Dedifferentiated amniotic fluid mesenchymal stem cell (primary cell): ENCODE measurements at regions not wholly inside any gene's neighbourhood (a gene's known extent, or its start where the extent isn't known, plus 50 kb on each side); places are given as distances from the start of the nearest gene placed in this dataset.

Experiments
- DNase-seq: peaks from one replicate; pipeline ENCODE4 v3.0.0-alpha.2; 2016; ENCODE audit errors: extremely low spot score

DNA sequence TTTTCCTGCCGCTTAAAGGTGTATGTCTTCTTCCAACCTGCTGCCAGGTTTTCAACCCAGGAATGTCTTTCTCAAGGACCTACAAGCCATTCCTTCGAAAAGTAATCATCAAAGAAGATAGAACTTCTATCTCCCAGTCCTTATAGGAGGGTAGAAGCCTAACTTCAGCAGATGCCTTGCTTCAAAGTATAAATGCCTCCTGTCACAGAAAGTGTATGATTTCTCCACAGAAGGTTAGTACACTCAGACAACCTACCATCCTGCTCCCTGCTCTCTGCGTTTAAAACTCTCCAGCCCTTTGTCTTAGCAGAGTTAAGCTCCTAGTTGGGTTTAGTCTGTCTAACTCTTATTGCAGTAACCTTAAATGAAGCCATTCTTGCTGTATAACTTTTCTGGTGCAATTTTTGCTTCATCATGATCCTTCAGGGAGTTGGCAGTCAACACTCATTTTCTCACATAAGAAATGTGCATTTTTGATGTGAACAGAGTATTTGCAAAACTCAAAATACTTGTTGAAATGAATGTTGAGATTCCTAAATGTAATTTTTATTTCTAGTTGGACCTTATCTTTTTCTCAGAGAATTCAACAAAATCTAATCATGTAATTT is 737.5 kb downstream of the LIG4 start:
- no peak for DNase-seq

DNA sequence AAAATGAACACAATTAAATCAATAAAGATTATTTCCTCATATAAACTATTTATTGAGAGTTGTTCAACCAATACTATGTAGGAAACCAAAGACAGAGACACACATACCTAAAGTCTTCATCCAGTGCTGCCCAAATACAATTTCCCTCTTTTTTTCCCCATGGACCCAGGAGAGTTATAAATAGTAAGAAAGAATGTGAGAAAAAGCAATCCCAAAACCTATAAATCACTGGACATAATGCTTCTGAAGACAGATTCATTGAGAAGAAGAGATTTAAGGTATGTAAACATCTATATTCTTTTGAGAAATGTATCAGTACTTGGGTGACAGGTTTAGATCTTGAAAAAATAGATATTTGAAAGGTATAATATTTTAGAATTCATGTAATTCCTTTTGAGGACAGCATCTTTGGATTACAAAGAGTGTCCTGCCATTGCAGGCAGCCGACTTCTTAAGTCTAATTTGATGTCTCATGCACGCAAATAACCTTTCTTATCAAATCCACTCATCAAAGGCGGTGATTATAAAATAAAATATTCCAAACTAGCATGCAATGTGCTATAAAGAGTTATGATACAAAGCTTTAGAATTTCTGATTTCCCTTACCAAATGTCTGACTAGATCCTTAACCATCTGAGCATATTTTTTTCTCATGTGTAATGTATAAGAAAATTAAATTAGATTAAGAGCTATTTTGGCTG is 739.4 kb downstream of the LIG4 start:
- no peak for DNase-seq

DNA sequence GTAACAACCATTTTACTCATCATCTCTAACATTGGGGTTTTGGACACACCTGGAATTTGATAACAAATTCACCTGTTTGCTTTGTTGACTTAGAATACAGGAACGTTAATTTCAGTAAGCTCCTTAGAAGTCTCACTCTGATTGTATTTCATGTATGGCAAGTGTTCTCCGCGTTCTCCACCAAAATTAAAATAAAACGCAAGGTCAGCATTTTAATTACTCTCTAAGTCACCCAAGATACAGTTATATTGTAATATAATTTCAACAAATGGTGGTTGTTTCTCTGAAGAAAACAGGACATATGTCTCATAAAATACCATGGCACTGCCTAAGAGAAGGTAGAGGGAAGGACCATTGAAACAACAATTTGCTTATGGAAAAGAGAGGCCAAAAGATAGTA is 742.1 kb downstream of the LIG4 start:
- DNase-seq, result no peak

DNA sequence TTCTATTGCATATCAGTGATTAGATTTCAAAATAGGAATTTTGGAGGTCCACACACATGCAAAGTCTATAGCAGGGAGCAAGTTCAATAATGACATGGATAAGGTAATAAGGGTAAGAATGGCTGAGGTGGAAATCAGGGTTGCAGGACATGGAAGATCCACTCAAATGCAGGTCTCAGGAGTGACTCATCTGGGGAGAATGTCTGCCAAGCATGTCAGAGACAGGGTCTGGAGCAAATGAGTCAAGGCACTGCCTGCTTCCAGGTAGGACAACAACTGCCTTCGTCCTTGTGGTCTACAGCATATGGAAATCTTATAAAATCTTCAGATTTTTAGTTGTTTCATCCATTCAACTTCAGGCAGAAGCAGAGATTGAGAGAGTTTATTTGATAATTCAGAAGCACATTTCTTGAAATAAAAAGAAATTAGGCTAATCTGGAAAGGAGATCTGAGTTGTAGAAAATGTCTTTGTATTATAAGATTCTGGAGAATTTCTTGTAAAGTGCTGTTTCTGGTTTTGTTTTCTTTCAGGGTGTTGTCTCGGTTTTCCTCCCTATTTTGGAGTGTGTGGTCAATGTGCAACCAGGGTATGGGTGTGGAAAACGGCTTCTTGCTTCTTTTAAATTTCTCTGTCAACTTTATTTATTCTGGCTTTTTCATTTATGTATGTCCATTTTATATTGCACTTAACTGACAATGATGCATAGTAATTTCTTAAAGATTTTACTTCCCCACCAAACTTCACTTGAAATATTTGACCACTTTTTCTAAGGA is 748.8 kb downstream of the LIG4 start:
- peak; percentile 16 for DNase-seq

DNA sequence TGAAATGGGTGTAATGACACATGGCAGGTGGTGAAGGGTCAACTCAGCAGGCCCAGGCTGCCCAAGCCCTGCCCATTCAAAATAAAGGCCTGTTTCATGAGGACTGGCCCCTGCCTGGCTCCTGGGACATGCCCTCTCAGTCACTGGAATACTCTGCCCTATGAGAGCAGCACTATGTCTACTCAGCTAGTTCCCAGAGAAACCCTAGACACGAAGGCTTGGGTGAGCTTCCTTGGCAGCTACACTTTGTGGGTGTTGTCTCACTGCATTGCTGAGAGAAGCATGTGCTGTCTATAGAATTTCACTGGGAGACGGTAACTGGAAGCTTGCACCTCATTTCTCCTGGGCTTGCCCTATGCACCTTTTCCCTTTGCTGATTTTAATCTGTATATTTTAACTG is 752.8 kb downstream of the LIG4 start:
- no peak for DNase-seq

DNA sequence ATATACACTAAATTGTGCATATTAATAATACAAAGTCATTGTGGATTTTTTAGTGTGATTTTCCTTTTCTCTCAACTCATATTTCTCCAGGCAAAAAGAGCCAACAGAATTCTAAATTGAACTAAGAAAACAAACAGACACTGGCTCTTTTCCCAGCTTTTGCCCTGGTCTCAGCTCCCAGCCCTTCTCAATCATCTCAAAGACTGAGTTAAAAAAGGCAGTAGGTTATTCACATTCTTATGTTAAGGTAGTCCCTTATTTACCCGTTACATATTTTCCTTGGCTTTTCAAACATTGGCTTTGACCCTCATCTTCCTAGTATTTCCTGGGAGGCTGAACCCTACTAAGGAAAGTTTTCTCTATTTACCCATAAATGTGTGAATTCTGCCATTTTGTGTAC is 753.6 kb downstream of the LIG4 start:
- peak; percentile 81 for DNase-seq

DNA sequence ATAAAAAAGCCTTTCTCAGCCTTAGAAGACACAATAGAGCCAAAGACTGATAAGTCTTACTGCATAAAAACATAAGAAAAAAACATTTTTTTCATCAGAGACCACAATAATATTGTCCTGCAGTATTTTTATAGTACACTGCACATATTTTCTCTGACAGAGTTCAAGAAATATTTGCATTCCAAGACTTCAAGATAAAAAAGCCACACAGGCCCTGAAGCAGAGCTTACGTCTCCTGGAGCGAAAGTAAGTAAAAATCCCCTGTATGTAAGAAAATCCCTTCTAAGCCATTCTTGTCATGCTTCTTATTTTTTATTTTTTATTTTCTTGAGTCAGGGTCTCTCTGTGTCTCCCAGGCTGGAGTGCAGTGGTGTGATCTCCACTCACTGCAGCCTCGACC is 755.9 kb downstream of the LIG4 start:
- DNase-seq, result peak; percentile 94

DNA sequence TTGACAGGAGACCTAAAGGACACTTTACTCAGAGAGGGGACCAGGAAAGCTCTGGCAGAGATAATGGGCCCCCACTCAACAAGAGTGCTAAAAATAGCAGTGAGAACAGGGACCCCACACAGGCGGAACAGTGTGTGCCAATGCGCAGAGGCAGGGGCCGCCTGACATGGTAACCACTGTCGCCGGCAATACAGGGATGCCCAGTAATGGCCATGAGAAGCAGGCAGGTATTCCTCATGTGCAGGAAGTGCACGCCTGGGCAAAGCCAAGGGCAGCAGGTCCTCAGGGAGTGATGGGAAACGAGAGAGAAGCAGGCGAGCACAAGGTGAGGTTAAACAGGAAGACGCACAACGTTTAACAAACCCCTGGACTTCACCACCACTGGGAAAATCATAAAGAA is 757.1 kb downstream of the LIG4 start:
- DNase-seq, result no peak

DNA sequence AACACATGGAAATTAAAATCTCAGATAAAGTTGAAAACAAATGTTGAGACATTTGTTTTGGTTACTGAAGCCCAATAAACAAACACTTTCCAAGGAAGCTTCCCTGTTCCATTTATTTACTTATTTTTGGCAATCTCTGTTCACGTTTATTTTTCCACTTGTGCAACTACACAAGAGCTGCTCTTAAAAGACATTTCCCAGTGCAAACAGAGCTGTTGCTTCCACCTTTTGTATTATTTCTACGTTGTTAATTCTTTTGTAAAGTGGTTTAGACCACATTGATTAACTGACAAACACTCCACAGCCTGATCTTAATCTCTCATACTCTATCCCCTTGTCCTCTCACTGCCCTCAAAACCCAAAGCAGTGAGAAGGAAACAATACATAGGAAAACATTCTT is 757.6 kb downstream of the LIG4 start:
- no peak for DNase-seq

DNA sequence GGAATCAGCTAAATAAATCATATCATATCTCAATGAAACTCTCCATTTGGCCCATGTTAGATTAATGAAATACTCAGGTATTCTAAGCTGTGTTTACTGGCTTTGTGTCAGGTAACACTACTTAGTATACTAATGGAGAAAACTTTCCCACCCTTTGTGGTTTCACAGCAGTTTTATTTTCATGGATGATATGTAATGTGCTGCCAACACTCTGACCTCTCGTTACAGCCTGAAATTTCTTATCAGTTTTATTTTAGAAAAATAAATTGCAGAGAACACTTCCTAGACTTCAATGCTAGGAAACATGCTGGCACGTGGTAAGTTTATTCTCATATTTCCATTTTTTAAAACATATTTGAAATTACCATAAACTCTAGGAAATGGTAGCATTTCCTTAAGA is 758.9 kb downstream of the LIG4 start:
- no peak for DNase-seq

DNA sequence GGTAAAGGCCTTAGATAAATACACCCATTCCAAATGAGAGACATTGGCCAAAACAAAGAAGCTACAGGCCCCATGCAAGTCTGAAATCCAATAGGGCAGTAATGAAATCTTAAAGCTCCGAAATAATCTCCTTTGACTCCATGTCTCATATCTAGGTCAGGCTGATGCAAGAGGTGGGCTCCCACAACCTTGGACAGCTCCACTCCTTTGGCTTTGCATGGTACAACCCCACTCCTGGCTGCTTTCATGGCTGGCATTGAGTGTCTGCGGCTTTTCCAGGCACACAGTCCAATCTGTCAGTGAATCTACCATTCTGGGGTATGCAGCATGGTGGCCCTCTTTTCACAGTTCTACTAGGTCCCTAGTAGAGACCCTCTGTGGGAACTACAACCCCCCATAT is 762.5 kb downstream of the LIG4 start:
- no peak for DNase-seq

DNA sequence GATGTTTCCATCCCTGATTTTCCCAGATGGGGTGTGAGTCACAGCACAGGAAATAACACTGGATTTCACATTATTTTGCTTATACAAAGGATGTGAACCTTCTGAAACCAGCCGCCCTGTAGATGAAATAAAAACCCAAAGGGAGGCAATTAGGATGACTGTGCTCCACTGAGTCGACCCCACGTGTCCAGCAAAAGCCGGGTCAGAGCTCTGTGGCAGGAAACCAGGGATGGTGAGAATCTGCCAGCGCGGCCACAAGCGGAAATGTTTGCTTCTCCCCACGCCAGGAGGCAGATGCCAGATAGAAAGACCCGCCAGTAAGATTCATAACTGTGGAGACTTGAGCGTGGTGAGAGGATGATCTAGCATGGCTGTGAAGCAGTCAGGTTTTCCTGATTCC is 764.4 kb downstream of the LIG4 start:
- peak; percentile 94 for DNase-seq

DNA sequence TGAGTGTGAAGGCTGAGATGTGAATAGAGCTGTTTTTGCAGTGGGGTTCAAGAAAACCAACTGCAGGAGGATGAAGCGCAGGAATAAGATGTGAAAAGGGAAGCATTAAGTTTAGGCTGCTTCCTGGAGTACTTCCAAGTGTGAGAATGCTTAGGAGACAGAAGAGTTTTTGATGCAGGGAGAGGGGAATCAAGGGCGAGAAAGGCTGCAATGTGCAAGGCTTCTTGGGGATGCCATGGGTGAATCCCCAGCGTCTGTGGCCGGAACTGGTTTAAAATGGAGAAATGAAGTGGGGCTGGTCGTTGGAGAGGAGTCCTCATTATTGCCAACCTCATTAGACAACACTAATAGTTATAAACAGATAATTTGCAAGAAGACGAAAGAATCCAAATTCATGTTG is 764.9 kb downstream of the LIG4 start:
- no peak for DNase-seq

DNA sequence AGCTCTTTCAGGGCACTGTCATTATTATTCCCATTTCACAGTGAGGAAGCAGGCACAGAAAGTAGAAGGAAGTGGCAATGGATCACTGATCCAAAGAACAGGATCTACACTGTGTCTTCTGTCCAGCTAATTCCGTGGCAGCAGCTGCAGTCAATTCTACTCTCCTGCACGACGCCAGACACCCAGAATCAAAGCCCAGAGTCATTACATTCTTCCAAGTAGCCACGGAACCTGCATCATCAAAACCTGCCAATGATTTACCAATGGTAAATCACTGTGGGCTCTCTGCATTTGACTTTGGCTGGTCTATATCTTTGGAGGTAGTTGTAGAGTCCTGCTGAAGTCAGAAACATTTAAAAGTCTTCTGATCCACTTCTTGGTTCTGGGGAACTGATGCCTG is 767.7 kb downstream of the LIG4 start:
- no peak for DNase-seq

DNA sequence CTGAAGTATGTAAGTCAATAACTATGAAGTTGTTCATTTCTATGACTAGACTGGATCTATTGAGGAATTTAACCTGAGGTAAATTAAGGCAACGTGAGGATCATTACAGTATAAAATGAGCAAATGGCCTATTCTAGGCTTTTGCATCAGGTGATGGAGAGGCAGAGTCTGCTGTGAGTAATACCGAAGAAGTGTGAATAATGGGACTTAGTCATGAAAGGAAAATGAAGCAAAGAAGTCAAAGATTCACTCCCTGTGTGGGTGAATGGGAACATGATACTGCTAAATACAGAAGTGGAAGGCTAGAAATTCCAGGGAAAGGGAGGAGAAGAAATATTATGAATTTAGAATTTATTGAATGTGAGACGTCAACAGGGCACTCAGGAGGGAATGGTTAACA is 774.1 kb downstream of the LIG4 start:
- DNase-seq, result peak; percentile 57

DNA sequence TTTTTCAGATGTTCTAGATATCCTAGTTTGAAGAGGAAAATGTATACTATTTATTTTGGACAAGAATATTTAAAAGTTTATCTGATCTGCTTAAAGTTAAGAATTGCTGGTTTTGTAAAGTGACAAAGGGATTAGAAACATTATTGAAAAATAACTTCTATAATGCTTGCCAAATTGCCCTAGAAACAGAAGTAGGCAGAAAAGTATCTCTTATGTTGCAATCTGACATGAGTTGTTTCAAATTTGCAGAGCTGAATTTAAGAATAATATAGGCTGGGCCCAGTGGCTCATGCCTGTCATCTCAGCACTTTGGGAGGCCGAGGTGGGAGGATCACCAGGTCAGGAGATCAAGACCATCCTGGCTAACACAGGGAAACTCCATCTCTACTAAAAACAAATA is 777.1 kb downstream of the LIG4 start:
- no peak for DNase-seq

DNA sequence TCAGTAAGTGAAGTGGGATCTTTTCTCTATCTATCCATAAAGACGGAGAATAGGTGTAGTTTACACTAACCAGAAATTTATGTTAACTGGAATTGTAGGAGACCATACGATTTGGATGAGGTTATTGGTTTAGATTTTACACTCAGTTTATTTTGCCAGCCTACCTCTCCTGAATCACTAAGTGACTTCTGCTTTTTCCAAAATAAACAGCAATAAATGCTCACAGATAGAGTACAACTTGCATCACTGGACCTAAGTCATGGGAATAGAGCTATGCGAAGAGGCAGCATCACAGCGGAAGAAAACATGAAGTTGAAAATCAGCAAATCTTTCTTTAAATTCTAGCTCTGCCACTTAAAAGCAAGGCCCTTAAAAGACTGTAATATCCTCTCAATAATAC is 781.0 kb downstream of the LIG4 start:
- DNase-seq, result no peak

DNA sequence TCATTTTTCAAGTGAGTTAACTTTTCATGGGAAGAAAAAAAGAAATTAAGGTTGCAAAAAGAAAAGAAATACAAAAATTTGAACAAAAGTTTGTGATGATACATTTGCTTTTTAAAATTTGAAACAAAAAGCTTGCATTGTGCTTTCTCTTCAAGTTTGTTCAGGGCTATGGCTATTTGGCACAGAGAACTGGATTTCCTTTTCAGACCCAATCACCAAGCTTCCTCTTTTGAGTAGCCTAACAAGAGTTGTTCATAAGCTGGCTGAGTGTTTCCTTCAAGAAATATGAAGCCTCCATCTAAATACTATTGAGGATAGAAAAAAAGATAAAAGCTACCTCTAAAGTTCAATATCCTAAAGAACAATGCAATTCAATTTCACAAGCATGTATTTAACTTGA is 787.8 kb downstream of the LIG4 start:
- DNase-seq, result no peak

DNA sequence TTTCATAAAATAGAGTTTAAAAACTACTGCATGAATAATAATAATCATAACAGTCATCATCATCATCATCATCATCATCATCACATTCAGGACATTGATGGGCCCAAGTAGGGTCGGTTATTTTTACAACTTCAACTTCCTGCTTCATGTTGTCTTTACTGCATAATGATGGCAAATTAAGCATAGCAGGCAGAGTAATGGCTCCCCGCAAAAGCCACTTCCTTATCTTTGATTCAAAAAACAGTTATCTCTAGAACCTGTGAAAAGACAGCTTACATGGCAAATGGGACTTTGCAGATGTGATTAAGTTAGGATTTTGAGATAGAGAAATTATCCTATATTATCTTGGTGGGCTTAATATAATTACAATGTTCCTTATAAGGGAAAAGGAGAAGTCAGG is 792.9 kb downstream of the LIG4 start:
- DNase-seq, result no peak

DNA sequence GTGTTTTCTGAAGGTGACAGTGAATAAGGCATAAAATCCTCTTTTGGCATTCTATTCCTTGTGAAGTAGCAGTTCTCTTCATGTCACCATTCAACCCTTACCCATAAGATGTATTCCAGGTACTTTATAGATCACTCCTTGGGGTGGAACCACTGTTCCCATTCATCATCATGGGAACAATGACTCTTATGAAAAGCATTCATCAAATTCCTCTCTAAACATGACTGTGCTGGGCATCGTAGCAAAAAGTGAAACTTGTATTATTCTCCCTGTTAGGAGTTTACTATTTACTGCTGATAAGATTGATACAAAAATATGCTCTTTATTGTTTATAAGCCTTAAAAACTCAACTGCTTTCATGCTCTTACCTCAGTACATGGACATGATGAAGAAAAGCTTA is 793.4 kb downstream of the LIG4 start:
- peak; percentile 18 for DNase-seq

DNA sequence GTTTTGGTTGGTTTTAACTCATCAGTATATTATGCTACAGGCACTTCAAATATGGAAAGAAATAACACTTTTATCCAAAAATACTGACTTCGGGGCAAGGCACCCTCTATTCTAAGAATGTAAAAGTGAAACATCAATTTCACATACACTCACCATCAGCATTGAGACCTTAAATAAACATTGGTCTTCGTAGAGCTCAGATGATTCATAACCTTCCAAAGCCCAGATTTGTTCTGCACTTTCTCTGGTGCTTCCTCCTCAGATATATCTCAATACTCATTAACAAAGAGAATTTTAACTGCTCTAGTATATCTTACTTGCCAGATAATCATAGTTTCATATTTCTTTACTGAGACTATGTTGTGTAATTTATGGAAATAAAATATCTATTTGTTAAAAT is 794.3 kb downstream of the LIG4 start:
- DNase-seq, result peak; percentile 51

DNA sequence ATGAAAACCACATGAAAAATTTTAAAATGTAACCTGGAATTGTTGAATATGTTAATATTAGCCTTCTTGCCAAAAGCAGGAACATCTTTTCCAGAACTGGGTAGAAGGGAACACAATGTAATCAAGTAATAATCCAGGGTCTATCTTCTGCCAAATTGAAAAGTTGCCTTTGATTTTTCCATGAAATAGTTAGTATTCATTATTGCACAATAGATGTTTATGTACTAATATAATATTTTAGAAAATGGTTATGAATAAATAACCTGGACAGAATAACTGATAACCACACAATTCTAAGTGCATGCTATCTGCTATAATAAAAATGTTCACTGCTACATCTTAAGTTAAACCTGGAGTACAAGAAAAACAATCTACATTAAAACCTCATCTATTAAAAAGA is 802.3 kb downstream of the LIG4 start:
- no peak for DNase-seq

DNA sequence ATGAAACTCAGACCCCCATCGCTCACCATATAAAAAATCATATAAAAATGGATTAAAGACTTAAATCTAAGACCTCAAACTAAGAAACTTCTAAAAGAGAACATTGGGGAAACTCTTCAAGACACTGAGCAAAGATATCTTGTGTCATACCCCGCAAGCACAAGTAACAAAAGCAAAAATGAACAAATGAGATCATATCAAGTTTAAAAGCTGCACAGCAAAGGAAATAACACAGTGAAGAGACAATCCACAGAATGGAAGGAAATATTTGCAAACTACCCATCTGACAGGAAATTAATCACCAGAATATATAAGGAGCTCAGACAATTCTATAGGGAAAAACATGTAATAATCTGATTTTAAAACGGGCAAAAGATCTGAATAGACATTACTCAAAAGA is 808.3 kb downstream of the LIG4 start:
- no peak for DNase-seq
